HG02588 (cell line): ENCODE measurements at regions not wholly inside any gene's neighbourhood (a gene's known extent, or its start where the extent isn't known, plus 50 kb on each side); places are given as distances from the start of the nearest gene placed in this dataset.

ENCODE experiments used
- ATAC-seq: cut with Tn5 transposase; IDR thresholded peaks from one replicate; pipeline ENCODE4 v1.9.1; 2021; ENCODE audit warnings: mild to moderate bottlenecking, moderate library complexity; ENCODE audit not compliant: unreplicated experiment

DNA sequence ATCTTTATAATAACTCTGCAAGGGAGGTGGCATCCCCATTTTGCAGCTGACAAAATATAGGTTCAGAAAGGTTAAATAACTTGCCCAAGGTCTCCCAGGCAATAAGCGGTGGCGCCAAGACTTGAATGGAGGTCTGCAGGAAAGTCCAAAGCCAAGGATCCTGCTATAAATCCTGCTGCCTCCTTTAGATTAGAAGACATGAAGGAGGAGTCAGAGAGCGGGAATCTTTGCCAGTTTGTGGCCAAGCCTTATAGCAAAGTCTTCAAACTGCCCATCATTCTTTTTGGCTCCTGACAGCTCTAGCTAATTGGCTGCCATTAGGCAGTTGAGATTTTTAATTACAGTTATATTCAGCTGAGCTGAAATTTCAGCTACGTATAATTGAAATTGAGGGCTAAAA, 114.3 kb downstream of the C1D start:
- ATAC-seq, result no peak

DNA sequence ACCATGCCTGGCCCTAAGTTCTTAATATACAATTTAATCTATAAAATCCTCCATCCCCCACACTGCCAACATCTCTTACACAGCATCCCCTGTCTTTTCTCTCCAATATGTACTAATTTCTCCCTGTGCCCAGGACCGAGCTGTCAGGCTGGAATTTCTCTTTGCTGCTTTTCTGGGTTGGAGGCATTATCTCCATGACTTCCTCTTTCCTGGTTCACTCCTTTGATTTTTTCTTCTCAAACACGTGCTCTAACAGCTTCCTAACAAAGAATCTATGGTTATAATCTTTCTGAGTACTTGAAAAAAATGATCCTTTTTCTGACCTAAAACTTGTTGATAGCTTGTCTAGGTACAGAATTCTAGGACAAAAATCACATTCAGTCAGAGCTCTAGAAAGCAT, 112.8 kb downstream of the C1D start:
- no peak for ATAC-seq

DNA sequence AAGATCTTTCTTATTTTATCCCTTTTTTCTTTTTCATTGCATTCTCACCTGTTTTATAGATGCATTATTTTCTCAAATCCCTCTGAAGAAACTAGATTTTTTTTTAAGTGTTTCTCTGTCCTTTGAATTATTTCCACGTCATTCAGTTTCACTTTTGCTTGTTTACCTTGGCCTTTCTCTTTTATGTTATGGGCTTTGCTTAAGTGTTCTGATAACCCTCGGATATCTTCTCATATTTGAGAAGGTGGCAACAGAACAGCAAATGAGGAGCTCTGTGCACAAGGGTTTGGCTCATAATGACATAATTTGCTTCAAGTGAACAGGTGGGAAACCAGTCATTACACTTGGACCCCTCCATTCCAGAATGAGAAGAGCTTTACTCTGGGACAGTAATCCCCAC, 111.9 kb downstream of the C1D start:
- ATAC-seq, result no peak

DNA sequence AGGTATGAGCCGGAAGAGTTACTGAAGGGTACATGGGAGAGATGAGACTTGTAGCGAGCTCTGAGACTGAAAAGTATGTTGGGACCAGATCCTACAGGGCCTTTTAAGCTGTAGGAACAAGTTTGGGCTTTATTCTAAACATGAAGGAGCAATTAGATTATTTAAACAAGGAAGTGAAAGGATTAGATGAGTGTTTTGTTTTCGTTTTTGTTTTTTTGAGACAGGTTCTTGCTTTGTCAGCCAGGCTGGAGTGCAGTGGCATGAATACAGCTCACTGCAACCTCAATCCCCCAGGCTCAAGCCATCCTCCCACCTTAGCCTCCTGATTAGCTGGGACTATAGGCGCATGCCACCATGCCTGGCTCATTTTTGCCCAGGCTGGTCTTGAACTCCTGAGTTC, 110.7 kb downstream of the C1D start:
- ATAC-seq, result peak; percentile 65

DNA sequence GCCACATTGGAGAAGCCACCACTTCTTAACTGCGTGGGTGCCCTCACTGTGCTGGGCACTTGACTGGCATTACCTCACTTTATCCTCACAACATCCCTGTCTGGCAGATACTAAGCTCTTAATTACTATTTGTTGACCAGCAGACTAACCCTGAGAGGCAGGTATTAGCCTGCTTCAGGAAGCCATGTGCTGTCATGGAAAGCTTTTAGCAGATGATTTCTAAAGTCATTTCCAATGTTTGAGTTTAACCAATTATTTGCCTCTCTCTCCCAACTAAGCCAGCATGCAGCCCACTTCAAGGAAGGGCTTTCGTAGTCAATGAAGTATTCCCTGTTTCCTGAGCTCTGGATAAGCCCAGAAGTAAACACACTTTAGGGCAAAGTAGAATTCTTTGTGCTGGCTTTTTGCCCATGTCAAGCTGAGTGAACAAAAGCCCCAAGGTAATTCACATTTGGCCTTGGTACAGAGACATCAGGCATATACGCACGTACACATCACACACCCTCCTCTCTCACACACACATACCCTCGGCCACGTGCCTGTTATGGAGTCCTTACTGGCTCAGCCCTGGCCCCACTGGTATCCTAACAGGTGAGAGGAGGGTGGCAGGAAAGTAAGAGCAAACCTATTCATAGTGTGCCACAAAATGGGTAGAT, 108.6 kb downstream of the C1D start:
- no peak for ATAC-seq

DNA sequence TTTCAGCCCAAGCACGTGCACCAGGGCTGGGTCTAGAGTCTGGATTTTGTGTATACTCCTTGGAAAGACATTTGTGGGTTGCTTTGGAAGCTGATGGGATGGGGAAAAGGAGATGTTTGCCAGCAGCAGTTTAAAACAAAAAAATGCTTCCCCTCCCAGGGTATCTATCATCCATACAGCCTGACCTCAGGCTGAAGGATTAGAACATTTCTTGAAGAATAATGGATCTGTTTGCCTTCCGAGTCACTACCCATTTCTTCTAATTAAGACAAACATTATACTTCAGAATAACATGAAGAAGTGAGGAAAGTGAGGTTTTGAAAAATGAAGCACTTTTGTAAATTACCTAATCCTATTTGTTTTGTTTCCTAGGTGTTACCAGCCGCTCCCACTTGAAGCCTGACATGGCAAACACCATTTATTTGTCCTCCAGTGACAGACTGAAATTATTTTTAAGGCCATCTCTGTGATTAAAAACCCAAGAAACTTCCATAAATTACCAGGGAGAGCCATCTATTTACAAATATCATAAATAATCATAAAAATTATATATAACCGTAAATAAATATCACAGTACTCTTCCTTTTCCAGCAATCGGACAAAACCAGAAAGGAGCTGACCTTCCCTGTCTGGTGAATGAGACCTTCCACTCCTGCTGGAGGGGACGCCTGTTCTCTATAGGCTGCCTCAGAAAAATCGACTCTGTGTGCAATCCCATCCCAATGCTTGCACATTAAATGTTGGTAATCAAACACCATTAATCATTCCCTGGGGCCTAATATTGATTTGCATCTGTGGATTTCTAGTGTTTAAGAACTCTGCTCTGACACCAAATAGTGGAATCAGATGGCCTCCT, 106.8 kb downstream of the C1D start:
- ATAC-seq, result no peak

DNA sequence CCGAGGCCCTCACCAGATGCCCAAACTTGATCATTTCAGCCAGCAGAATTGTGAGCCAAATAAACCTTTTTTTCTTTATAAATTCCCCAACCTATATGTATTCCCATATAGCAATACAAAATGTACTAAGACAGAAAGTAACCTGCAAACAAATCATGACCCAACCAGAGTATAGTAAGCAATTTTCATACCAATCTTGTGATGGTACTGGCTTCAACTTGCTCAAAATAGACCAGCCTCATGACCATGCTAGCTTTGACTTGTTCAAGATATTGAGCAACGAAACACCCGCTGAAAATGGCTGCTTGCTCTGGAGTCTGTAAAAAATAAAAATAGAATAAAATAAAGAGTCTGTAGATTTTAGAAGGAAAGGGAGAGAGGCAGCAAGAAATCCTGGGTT, 97.6 kb downstream of the C1D start:
- no peak for ATAC-seq

DNA sequence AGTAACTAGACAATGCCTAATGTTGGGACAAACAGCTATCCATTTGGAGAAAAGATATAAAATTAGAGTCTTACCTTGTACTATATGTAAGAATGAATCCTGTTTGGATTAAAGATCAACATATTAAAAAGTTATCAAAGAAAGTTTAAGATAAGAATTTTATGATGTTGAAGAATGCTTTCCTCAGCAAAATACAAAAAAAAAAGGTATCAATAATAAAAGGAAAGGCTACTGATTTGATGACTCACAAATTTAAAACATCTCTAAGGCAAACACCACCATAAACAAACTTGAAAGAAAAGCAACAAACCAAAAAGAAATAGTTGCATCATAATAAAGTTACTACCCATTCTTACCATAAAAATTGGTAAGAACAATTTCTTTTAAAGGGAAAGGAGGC, 92.7 kb downstream of the C1D start:
- ATAC-seq, result no peak

DNA sequence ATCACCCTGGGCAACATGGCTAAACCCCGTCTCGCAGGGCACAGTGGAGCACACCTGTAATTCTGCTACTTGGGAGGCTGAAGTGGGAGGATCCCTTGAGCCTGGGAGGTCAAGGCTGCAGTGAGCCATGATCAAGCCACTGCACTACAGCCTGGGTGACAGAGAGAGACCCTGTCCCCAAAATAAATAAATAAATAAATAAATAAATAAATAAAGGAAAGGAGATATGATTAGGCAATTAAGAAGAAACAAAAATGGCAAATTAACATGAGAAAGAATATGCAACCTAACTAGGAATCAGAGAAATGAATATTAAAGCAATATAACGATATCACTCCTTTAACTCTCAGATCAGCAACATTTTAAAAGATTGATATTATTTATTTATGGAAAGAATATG, 92.3 kb downstream of the C1D start:
- no peak for ATAC-seq

DNA sequence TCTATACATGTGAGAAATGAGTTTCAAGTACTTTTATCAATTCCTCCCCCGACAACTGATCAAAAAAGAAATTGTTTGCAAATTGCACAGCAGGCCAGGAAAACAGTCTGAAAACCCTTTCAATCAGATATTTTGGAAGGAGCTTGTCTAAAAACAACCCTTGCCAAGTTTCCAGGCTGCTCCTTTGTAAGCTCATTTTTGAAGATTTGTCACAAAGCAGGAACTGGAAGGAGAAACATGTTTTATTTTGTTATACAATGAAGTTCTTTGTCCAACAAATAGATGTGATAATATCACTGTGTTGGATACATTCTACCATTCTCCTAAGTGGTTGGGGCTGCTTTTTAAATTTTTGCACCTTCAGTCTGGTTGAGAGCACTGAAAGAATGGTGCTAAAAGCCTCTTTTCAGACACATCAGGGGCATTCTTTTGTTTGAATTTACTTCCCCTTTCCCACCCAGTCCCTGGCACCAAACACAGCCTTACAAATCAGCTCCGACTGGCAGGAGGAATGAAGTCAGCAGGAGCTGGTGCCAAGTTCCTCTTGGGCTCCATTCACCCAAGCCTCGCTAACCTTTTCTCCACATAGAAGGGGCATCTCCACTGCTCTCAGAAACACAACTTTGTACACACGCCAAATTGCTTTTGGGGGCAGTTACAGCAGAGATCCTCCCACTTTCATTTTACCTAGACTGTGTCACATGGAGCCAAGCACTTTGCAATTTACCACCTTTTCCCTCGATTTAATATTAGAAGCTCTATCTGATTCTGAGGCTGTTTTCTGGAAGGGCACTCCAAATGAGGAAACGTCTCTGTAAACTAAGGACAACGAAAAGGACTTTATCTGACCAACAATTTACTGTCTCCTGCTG, 88.0 kb downstream of the C1D start:
- no peak for ATAC-seq

DNA sequence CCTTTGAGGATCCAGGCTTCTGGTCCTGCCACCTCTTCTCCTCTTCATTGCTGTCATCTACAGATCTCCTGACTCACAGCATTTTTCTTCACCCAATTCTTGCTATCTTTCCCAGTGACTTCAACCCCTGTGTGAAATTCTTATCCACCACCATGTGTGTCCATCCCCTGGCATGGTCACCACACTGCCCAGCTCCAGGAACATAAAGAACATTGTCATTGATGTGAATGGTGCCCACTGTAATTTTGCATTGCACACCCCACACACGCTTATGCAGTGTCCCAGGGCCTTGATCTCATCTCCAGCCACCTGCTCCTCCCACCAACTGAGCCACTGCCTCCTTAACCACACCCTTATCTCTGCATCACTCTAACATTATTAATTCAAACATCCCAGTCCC, 85.3 kb downstream of the C1D start:
- ATAC-seq, result no peak

DNA sequence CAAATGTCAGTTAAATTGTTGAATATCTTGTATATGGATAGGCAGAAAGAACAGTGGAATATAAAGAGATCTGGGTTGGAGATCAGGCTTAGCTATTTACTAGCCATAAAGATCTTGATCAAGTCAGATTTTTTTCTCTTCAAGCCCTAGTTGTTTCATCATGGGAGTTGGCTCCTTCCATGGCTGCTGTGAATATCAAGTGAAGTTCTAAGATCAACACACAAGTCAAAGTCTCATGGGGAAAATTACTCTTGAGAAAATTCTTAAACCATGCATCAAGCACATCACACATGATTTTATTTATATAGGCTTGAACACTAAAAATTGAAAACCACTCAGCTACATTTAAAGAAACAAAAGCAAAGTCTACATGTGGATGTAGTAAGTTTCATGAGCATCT, 79.8 kb downstream of the C1D start:
- ATAC-seq, result no peak

DNA sequence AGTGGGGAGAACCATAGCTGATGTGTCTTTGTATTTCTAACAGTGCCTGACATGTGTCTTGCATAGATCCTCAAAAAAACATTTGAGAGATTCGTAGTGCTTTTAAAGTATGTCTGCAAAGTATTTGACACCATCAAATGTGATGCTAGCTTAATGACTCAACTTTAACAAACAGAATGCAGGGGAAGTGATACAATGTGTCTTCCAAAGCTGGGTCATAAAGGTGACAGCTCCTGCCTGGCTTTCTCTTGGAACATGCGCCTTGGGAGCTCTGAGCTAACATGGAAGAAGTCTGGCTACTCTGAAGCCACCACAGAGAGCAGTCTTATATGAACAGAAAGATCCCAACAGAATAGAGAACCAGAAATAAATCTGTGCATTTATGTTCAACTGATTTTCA, 78.2 kb downstream of the C1D start:
- ATAC-seq, result no peak

DNA sequence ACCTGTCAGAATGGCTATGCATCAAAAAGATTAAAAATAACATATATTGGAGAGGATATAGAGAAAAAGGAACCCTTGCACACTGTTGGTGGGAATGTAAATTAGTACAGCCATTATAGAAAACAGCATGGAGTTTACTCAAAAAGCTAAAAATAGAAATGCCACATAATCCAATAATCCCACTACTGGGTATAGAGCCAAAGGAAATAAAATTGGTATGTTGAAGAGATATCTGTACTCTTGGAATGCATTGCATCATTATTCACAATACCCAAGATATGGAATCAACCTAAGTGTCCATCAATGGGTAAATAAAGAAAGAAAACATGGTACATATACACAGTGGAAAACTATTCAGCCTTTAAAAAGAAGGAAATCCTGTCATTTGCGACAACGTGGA, 77.2 kb downstream of the C1D start:
- ATAC-seq, result no peak

DNA sequence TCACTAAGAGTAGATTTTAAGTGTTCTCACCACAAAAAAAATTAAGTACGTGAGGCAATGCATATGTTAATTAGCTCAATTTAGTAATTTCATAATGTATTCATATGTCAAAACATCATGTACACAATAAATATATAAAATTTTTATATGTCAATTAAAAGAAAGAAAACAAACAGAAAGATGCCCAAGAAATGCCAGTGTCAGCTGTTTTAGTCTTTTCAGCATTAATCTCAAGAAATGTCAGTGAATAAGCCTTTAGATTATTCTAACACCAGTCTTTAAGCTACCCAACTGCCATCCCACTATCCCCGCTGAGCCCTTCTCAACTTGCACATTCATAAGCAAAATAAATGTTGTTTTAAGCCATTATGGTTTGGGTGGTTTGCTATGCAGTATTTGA, 76.5 kb downstream of the C1D start:
- no peak for ATAC-seq
